Caco-2 (cell line): ENCODE measurements at regions not wholly inside any gene's neighbourhood (a gene's known extent, or its start where the extent isn't known, plus 50 kb on each side); places are given as distances from the start of the nearest gene placed in this dataset.

Source experiments
- BruUV-seq: library from RNA; stranded (reverse); fragments of 400-500 nt; replicated peaks from 2 replicates; lab custom pipeline; 2021; lab: Mats Ljungman, UMichigan
- CTCF ChIA-PET: fragments of 300-600 bp; sonication (Branson Sonifier 250); formaldehyde crosslinking; loops from one replicate; lab custom pipeline; 2022; ENCODE audit warnings: antibody characterized with exemption; lab: Charles Lee
- POLR2A ChIA-PET: fragments of 300-600 bp; sonication (Branson Sonifier 250); formaldehyde crosslinking; loops from one replicate; lab custom pipeline; 2022; ENCODE audit warnings: antibody characterized with exemption; lab: Charles Lee
- DNase-seq, 2 experiments: peaks; one replicate each; pipeline versions ENCODE4 v3.0.0 to v3.0.0-alpha.2; 2020 to 2022
- H3K27me3 ChIP-seq: replicated peaks from 2 replicates; pipeline ENCODE4 v1.6.0; 2011; ENCODE audit warnings: low read length; ENCODE audit not compliant: control insufficient read depth, insufficient read depth
- H3K36me3 ChIP-seq: 2 replicates; pipeline ENCODE4 v1.5.1; 2011; ENCODE audit warnings: low read length; ENCODE audit not compliant: control insufficient read depth, insufficient read depth
- H3K4me1 ChIP-seq: fragments of 250-450 bp; sonication (Bioruptor Pico); 2 replicates; pipeline ENCODE4 v1.5.1; 2020; ENCODE audit warnings: mild to moderate bottlenecking
- H3K4me3 ChIP-seq: 2 replicates; pipeline ENCODE4 v1.5.1; 2011; ENCODE audit warnings: low read depth, mild to moderate bottlenecking, control low read depth, low read length
- H3K9me3 ChIP-seq: fragments of 250-450 bp; sonication (Bioruptor Pico); 2 replicates; pipeline ENCODE4 v1.5.1; 2020; ENCODE audit warnings: mild to moderate bottlenecking, moderate library complexity
- H3K27ac Mint-ChIP-seq: one replicate; pipeline ENCODE4 v1.8.0; 2022; ENCODE audit warnings: mixed read lengths; ENCODE audit not compliant: unreplicated experiment
- H3K27me3 Mint-ChIP-seq: one replicate; pipeline ENCODE4 v1.8.0; 2022; ENCODE audit warnings: mixed read lengths; ENCODE audit not compliant: insufficient read depth, unreplicated experiment
- H3K36me3 Mint-ChIP-seq: one replicate; pipeline ENCODE4 v1.8.0; 2022; ENCODE audit warnings: mild to moderate bottlenecking, mixed read lengths; ENCODE audit not compliant: insufficient read depth, unreplicated experiment
- H3K4me1 Mint-ChIP-seq: one replicate; pipeline ENCODE4 v1.8.0; 2022; ENCODE audit warnings: low read depth, mixed read lengths; ENCODE audit not compliant: unreplicated experiment
- H3K4me3 Mint-ChIP-seq: one replicate; pipeline ENCODE4 v1.8.0; 2022; ENCODE audit warnings: mild to moderate bottlenecking, moderate library complexity, mixed read lengths; ENCODE audit not compliant: unreplicated experiment
- H3K9me3 Mint-ChIP-seq: one replicate; pipeline ENCODE4 v1.8.0; 2022; ENCODE audit warnings: mixed read lengths; ENCODE audit not compliant: unreplicated experiment
- intact Hi-C: fragments of 100-400 bp; cut with micrococcal nuclease; formaldehyde crosslinking; loops from one replicate; pipeline ENCODE4 v1.10.0; 2022; ENCODE audit not compliant: unreplicated experiment
- TF ChIP-seq, protein P1 (sequence below), 2 experiments: fragments of 200-600 bp in 1 of 2; IDR thresholded peaks; 1 replicate in 1 of 2; 2 replicates in 1 of 2; pipeline versions ENCODE4 v1.5.1 to v1.8.0; 2011 to 2022; ENCODE audit warnings: antibody characterized with exemption in 1 of 2, control low read depth in 1 of 2, inconsistent platforms in 1 of 2, low read depth in 1 of 2, low read length in 1 of 2, mild to moderate bottlenecking in 1 of 2, moderate library complexity in 1 of 2; ENCODE audit not compliant: insufficient read depth in 1 of 2, severe bottlenecking in 1 of 2, unreplicated experiment in 1 of 2

DNA sequence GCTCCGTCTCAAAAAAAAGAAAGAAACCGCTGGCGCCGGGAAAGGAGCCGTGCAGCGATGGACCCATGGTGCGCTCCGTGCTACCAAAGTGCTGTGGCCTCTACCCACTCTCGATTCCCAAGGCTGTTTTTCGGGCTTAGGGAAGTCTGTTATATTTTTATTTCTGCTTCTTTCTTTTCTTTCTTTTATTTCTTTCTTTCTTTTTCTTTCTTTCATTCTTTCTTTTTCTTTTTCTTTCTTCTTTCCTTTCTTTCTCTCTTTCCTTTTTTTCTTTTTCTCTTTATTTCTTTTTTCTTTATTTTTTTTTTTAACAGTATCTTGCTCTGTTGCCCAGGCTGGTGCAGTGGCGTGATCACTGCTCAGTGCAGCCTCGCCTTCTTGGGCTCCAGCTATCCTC lies 87.5 kb downstream of the ANXA2R start:
- ChIA-PET CTCF (no interaction called here), POLR2A (no interaction called here)
- H3K36me3 Mint-ChIP-seq, result peaks cover 12% of the 10 kb centered on the region
- 0 out of 2 replicates have a peak, but pooled peaks cover 8% of the 10 kb centered on the region for H3K4me1 ChIP-seq
- TF ChIP-seq, protein P1, sequence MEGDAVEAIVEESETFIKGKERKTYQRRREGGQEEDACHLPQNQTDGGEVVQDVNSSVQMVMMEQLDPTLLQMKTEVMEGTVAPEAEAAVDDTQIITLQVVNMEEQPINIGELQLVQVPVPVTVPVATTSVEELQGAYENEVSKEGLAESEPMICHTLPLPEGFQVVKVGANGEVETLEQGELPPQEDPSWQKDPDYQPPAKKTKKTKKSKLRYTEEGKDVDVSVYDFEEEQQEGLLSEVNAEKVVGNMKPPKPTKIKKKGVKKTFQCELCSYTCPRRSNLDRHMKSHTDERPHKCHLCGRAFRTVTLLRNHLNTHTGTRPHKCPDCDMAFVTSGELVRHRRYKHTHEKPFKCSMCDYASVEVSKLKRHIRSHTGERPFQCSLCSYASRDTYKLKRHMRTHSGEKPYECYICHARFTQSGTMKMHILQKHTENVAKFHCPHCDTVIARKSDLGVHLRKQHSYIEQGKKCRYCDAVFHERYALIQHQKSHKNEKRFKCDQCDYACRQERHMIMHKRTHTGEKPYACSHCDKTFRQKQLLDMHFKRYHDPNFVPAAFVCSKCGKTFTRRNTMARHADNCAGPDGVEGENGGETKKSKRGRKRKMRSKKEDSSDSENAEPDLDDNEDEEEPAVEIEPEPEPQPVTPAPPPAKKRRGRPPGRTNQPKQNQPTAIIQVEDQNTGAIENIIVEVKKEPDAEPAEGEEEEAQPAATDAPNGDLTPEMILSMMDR (IDR thresholded peaks at IDR 0.05; ENCODE audit: insufficient read depth in 1 of 2, low read depth in 1 of 2, low read length in 1 of 2, severe bottlenecking in 1 of 2, unreplicated experiment in 1 of 2), result no peak
- H3K27me3 Mint-ChIP-seq, result no peaks in the 10 kb centered on the region
- no TSS peak for BruUV-seq
- no peak for DNase-seq
- peaks cover 42% of the 10 kb centered on the region for H3K9me3 ChIP-seq
- no peaks in the 10 kb centered on the region for H3K36me3 ChIP-seq
- no peak overlapping the region for H3K4me3 Mint-ChIP-seq
- H3K4me1 Mint-ChIP-seq, result no peaks in the 10 kb centered on the region
- peaks cover 25% of the 10 kb centered on the region for H3K9me3 Mint-ChIP-seq
- H3K27ac Mint-ChIP-seq, result no peak overlapping the region
- no peak overlapping the region for H3K4me3 ChIP-seq
- intact Hi-C loops, result no loop called here
- no peaks in the 10 kb centered on the region for H3K27me3 ChIP-seq

DNA sequence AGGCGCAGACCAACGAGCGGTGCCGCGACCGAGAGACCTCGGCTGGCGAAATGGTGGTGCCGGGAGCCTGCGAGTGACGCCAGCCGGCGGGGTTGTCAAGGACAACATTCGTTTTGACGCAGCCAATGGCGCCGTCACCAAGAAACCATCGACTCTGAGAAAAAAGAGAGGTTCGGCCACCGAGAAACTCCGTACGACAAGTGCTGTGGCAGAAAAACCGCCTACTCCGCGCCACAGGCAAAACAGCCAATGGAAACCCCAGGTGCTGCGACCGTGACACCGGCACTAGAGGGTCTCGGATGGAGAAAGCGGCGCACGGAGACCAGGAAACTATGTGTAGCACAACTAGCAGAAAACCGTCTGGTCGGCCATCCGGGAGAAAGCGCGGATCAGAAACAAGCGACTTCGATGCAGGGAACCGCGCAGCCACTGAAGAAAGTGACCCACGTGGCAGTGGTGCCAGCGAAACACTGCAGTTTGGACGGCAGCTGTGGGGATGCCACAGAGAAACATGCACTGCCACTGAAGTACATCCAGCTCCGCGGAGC lies 88.8 kb downstream of the ANXA2R start:
- CTCF ChIA-PET, result no interaction called here
- 0 out of 2 replicates have a peak, but pooled peaks cover 8% of the 10 kb centered on the region for H3K4me1 ChIP-seq
- peak overlapping the region; percentile 30 for H3K4me3 ChIP-seq
- peak overlapping the region; percentile 68 for H3K4me3 Mint-ChIP-seq
- H3K27ac Mint-ChIP-seq, result peak overlapping the region; percentile 76
- peaks cover 25% of the 10 kb centered on the region for H3K9me3 Mint-ChIP-seq
- H3K4me1 Mint-ChIP-seq, result no peaks in the 10 kb centered on the region
- no peak for DNase-seq
- no peaks in the 10 kb centered on the region for H3K27me3 ChIP-seq
- H3K36me3 ChIP-seq, result no peaks in the 10 kb centered on the region
- TF ChIP-seq, protein P1 (IDR thresholded peaks at IDR 0.05; ENCODE audit: insufficient read depth in 1 of 2, low read depth in 1 of 2, low read length in 1 of 2, severe bottlenecking in 1 of 2, unreplicated experiment in 1 of 2), result no peak
- peaks cover 42% of the 10 kb centered on the region for H3K9me3 ChIP-seq
- H3K27me3 Mint-ChIP-seq, result no peaks in the 10 kb centered on the region
- BruUV-seq, result no TSS peak
- intact Hi-C loops, result no loop called here
- POLR2A ChIA-PET, result no interaction called here
- peaks cover 12% of the 10 kb centered on the region for H3K36me3 Mint-ChIP-seq

DNA sequence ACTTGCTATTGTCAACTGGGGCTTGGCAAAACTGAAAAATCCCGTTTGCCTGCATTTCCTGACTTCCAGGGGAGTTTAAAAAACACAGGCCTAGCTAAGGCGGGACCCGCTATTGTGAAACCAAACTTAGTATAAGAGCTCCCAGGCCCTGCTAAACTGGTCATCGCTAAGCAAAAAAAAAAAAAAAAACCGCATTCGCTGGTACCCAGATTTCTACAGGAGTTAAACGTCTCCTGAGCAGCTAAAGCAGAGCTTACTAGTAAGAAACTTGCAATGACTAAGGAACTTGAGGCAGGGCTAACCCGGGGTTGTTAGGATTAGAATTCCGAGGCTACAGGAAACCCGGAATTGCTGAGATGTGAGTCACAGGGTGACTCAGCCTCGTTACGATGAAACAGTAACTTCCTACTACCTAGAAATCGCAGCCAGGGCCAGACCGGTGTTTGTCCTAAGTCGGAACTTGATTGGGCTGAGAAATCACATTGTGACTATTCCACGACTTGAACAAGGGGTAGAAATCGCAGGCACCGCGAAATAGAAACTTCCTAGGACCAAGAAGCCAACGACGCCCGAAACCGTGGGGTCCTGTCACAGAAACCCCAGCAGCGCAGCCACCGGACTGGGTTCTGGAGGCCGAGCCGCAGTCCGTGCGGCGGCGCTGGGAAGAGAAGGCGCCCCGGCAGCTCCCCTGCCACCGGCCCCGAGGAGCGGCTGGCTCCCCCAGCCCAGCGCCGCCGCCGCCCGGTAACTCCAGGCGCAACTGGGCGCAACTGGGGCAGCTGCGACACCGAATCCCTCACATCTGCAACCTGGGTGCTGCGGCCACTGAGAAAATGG lies 89.4 kb downstream of the ANXA2R start:
- Mint-ChIP-seq H3K4me1 (no peaks in the 10 kb centered on the region), H3K27me3 (no peaks in the 10 kb centered on the region), H3K4me3 (peak overlapping the region; percentile 68), H3K9me3 (peaks cover 24% of the 10 kb centered on the region), H3K36me3 (peaks cover 12% of the 10 kb centered on the region), H3K27ac (peak overlapping the region; percentile 76)
- ChIA-PET POLR2A (interaction anchor here (0.6 to 0.7 kb wide), 2 partner anchors 16 to 42 kb away, joined by 5 to 7 read pairs; no protein-coding TSS in a partner anchor), CTCF (interaction anchor here (0.6 kb wide), 1 partner anchor 42 kb away, joined by 4 read pairs; no protein-coding TSS in a partner anchor)
- H3K27me3 ChIP-seq, result no peaks in the 10 kb centered on the region
- TSS peak; percentile 83 for BruUV-seq
- H3K4me3 ChIP-seq, result peak overlapping the region; percentile 30
- intact Hi-C loops, result no loop called here
- H3K9me3 ChIP-seq, result peaks cover 42% of the 10 kb centered on the region
- peak; percentile 67 to 76 for DNase-seq
- 0 out of 2 replicates have a peak, but pooled peaks cover 8% of the 10 kb centered on the region for H3K4me1 ChIP-seq
- H3K36me3 ChIP-seq, result no peaks in the 10 kb centered on the region
- TF ChIP-seq, protein P1 (IDR thresholded peaks at IDR 0.05; ENCODE audit: insufficient read depth in 1 of 2, low read depth in 1 of 2, low read length in 1 of 2, severe bottlenecking in 1 of 2, unreplicated experiment in 1 of 2), result no peak
